Kidney capillary endothelial cell (primary cell): ENCODE measurements at regions not wholly inside any gene's neighbourhood (a gene's known extent, or its start where the extent isn't known, plus 50 kb on each side); places are given as distances from the start of the nearest gene placed in this dataset.

Experiments used
- DNase-seq: peaks from one replicate; pipeline ENCODE4 v3.0.0-alpha.2; 2018; ENCODE audit warnings: low spot score

DNA sequence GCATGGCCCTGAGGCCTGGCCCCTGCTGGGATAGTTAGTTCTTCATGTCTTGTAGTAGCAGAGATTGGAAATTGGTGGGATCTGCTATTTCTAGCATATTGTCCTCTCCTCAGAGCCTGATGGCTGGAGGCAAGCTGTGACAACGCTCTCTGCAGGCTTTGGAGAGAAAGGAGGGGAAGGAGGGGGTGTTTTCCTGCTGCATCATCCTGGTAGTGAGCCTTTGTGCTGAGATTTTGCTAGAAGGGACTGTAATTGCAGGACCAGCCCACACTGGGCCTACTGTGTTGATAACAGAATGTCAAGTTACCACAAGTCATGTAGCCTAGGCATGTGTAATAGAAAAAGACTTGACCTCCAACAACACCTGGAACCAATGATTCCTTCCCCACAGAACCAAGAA, 351.0 kb downstream of the SIPA1L2 start:
- no peak for DNase-seq

DNA sequence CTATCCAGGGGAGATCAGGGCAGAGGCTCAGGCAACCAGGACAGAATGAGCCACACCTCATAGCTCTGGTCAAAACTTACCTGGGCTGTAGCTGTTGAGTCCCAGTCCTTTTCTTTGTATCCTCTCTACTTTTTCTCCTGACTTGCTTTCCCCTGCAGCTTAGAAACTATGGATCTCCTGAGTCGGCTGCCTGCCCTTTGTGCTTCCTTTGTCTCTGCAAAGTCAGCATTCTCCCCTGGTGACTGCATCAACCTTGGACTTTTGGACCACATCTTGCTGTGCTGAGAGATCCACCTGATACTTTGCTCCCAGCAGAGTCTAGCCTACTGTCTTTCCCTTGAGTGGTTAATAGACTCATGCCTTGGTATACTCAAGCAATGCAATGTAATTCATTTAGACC, 353.3 kb downstream of the SIPA1L2 start:
- DNase-seq = no peak

DNA sequence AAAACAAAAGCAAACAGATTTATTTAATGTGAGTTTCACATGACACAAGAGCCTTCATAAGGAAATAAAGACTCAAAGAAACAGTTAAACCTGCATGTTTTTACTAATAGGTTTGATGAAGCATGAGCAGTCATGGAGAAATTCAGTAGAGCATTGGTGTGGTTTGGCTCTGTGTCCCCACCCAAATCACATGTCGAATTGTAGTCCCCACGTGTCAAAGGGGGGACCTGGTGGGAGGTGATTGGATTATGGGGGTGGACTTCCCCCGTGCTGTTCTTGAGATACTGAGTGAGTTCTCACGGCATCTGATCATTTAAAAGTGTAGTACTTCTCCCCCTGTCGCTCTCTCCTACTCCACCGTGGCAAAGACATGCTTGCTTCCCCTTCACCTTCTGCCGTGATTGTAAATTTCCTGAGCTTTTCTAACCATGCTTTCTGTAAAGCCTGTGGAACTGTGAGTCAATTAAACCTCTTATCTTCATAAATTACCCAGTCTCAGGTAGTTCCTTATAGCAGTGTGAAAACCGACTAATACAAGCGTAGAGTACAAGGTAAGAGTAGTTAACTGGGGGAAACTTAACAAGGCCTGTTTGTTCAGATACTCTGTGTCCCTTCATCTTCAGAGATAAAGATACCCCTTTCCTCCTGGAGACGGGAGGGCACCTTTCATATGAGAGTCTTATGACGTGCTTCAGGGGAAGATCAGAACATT, 354.8 kb downstream of the SIPA1L2 start:
- DNase-seq = no peak

DNA sequence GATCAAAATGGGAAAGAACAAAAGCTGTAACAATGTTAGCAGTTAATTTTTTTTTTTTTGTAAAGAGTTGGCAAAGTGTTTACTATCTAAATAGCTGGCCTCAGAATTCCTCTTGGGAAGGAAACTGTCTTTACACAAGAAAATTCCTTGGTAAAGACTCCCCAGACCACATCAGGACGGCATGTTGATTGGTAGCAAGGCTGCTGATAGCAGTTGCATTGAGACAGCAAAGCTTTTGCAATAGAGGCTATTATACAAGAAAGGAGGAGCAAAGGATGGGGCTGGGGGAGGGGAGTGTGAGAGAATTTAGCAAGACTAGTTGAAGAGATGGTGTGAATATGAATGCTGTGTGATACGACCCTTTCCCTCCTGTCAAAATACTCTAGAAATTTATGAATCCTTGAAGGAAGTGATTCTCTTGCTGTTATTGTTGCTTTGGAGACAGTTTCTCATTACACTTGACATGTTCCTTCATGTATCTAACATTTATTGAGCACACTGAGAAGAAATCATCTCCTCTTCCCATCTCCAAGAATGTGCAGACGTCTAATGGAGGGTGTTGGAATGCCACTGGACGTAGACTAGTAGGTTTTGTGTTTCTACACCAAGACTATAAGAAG, 355.6 kb downstream of the SIPA1L2 start:
- no peak for DNase-seq

DNA sequence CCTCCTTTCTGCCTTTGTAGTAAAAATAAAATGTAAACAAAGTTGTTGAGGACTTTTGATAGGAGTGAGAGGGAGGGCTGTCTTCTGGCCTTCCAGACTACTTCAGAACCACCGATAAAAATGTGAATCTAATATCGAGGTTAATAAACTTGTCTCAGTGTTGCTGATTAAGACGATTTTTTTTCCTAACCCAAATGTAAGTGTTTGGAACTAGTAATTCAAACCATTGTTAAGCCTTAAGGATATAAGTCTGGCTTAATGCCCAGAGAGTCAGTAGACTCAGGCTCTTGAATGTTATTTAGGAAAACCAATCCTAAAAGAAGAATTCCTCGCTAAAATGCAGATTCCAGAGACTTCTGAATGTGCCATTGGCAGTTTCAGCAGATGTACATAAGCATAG, 356.9 kb downstream of the SIPA1L2 start:
- no peak for DNase-seq

DNA sequence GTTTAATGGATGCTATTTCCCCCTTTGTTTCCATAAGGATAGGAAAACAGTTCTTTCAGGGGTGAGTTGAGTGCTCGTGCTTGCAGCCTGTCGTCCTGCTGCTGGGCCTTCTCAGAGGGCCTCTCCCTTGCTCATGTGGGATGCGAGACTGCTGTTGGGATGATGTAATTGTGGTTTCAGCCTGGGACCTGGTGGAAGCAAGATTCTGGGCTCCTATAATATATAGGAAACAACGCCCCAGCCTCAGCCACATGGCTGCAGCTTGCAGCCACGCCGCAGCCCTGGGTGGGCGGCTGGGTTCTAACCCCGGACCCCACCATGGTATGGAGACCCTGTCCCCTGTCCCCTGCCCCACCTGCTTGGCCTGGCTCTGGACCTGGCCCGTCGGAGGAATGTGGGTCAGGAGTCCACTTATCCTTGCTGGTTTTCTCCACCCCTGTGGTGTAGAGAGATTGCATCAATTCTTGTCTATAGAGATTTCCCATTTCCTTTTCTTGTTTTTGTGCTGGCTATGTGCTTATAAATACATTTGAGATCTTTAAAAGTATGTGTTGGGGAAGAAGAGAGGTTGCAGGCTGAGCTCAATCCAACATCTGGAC, 357.8 kb downstream of the SIPA1L2 start:
- DNase-seq = no peak

DNA sequence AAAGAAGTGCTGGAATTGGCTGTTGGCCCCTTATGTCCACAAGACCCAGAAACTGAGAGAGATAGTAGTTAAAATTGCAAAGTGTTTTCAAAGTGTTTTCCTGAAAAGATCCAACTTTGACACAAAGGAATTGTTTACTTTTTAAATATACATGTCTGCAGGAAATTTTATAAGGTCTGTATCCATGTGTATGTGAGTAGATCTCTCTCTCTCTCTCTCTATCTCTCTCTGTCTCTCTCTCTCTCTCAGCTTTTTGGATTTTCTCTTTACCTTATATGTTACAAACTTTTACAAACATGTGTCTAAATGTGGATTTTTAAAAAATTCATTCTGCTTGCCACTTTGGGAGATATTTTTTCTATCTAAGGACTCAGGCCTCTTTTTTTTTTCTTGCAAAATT, 358.6 kb downstream of the SIPA1L2 start:
- no peak for DNase-seq

DNA sequence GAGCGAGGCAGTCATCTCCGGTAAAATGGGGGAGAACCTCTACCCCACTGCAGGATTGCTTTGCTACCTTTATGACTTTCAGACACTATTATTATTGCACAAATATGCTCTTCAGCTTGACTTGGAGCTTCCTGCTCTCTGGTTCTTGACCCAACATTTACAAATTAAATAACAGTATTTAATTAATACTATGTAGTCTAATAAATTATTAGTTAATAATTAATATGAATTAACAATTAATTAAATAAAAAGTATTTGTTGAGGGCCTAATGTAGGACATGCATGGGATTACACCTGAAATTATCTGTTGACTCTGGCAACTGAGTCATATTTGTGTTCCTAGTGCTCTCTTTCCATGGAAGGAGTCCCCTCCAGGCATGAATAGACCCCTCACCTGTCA, 359.9 kb downstream of the SIPA1L2 start:
- DNase-seq = no peak

DNA sequence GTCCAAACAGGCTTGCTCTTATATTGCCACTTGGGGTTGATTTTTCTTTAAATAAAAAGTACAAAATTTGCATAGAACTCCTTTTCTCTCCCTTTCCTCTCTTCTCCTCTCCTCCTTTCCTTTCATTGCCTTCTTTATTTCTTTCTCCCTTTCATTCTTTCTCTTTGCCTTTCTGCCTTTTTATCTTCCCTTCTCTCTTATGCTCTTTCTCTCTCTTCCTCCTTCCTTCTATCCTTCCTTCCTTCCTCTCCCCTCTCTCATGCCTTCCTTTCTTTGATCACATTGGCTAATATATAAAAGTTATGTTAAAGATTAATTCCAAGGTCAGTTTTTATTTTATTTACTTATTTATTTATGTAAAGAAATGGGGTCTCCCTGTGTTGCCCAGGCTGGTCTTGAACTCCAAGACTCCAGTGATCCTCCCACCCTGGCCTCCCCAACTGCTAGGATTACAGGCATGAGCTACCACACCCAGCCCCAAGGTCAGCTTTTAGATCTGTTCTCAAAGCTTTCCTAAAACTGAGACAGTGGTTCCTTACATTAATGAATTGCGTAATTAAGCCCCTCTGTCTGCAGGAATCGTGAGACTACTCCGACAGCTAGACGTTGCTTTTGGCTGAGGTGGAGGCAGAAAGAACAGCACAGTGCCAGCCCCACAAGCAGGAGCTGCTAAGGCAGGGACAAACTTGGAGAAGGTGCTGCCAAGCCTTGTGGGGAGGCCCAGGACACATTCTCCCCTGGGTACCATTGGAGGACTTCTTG, 361.9 kb downstream of the SIPA1L2 start:
- no peak for DNase-seq

DNA sequence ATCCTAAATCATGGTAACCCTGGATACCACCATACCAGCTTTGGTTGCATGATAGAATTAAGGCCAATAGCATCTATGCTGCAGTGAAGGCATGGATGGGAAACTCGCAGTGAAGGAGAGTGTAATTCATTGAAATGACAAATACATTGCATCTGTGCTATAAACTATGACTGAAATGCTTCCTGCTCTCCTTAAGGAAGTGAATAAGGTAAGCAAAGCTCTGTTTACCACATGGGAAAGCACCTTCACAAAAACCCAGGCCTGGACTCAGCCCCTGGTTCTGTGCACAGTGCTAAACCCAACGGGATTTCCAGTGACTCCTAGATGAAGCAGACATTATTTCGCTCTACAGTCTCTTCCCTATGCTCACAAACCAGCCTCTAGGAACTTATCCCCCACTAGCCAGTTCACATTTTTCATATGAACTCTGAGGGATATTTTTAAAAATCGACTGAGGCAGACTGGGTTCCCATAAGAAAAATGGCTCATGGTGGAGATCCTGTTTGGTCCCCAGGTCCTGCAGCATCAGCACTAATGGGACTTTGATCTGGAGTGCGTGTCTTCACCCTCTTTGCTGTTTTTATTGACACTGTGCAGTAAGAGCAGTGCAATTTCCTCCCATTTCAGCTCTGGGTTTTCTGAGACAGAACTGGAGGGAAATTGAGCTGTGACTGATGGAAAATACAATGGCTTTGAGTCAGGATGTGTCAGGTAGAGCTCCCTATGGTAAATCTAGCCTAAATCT, 362.7 kb downstream of the SIPA1L2 start:
- DNase-seq = peak; percentile 6

DNA sequence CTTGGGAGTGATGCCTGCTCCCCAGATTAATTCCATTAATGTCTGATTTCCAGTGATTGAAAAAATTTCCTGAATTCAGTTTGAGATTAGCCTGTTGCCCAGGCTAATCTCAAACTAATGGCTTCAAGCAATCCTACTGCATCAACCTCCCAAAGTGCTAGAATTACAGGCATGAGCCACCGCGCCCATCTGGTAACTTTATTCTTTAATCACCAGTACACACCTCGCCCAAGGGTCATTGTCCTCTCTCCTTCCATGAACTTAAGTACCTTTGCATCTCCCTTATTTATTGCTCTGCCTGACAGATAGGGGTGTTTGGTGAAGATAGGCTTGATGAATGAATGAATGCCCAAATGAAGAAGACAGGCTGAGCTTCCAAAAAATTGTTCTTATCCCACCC, 366.5 kb downstream of the SIPA1L2 start:
- DNase-seq = no peak

DNA sequence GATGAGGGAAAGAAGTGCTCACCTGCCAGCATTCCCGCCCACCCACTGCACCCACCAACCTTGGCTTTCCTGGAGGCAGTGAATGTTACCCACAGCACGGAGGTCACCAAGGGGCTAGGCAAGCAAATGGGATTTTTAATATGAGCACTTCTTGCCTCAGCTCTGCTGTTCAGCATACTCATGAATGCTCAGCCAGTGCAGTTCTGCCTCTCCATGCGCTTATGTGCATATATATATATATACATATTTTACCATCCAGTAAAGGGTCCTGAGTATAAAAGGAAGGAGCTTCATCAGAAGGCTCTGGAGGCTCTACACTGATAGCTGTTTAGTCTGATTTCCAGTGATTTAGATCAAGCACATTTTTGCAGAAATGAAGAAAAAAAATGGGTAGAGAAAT, 366.9 kb downstream of the SIPA1L2 start:
- no peak for DNase-seq

DNA sequence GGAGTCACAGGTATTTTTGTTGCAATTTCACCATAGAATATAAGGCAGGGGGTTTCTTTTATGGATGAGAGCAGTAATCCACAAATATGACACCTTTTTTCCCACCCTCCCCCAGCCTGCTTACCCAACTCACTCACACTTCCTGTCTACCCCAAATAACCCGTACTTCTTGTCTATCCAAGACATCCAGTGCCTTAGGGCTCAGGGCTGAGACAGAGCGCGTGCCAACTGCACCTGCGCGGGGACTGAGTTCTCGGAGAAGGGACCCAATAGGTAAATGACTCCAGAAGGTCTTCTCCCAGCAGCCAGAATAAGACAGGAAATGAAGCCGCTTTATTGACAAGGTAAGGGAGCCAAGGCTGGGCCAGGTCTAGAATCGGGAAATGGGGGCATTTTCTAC, 369.1 kb downstream of the SIPA1L2 start:
- no peak for DNase-seq

DNA sequence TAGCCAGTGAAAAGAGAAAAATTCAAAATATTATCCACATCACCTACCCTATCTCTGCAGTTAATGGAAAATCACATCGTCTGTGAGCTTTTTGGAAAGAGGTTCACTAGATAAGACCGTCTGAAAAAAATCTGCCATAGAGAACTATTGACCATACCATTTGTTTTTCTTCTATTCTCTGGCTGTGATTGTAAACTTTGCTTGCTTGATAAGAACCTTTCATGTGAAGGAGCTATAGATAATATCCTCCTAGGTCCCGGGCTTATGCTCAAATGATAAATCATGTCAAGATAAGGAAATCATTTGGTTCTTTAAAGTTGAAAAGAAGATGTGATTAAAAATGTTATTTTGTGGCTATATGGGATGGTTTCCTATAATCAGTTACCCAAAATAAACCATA, 369.9 kb downstream of the SIPA1L2 start:
- no peak for DNase-seq

DNA sequence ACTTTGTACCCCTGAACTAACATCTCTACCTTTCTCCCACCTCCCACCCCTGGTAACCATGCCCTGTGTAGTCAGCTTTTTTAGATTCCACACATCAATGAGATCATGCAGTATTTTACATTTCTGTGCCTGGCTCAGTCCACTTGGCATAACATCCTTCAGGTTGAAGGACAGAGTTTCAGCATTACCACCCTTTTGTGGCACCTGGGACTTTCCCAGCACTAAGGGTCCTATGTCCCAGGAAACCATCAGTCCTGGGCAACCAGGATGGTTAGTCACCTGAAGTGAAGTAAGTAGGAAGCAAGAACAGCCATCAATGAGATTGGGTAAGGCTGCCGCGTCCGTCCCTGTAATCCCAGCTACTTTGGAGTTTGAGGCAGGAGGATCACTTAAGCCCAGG, 370.6 kb downstream of the SIPA1L2 start:
- DNase-seq = no peak

DNA sequence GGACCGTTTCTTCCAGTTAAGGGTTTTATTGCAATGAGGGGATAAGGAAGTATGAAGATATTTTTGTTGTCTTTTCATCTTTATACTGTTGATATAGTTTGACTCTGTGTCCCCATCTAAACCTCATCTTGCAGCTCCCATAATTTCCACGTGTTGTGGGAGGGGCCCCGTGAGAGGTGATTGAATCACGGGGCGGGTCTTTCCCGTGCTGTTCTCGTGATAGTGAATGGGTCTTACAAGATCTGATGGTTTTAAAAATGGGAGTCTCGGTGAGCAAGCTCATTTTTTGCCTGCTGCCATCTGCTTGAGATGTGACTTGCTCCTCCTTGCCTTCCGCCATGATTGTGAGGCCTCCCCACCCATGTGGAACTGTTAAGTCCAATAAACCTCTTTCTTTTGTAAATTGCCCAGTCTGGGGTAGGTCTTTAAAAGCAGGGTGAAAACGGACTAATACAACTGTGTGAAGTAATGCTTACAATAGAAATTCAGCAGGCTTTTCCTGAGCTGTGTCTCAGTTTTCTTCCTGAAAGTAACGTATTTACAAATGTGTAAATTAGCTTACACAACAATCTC, 377.3 kb downstream of the SIPA1L2 start:
- DNase-seq = no peak

DNA sequence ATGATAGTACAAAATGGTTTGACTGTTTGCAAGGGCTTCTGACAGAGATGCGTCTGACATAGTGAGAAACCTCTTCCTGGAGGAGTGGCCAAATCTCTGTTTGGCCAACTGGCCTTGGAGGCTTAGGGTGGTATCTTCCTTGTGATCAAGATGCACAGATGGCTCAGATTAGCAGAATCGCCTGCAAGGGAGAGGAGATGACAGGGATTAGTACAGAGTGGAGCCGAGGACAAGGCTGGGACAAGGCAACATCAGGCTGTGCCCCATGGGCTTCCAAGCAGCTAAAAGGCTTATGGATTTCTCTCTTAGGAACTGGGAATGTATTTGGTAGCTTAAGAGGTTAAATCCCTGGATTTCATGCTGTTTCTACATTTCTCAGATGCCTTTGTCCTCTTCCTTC, 379.1 kb downstream of the SIPA1L2 start:
- DNase-seq = no peak

DNA sequence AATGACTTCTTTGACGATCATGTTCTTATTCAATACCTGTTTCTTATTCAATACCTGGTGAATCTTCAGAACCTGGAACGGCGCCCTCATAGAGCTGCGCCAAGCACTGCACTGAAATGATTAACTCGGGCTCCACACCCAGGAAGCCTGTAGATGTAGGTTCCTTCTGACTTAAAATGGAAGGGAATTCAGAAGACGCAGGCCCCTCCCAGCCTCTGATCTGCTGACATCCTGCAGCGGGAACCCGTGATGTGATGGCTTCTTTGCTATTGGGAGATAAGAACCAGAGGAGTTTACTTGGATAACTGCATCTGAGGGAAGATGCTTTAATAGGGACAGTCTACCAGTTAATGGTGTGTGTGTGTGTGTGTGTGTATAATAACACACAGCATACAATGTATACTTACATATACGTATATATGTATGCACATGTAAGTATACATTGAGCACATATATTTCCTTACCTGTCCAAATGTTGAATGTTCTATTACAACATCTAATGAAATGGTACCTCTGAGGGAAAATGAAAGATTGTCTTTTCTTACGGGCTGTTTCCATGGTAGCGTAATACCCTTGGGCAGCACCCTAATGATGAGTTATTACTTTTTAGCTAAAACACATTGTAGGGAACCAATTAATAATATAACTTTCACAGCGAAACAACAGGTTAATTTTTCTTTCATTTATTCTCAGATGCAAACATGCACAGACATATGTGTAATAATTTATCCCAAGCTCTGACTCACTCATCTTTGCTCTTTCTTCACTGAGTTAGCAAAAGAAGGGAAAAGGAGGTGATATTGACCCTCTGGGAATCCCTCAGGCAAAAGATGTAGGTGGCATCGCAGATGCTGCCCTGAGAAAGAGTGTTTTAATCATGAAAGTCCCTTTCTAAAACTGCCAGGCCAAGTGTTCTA, 379.8 kb downstream of the SIPA1L2 start:
- DNase-seq = no peak

DNA sequence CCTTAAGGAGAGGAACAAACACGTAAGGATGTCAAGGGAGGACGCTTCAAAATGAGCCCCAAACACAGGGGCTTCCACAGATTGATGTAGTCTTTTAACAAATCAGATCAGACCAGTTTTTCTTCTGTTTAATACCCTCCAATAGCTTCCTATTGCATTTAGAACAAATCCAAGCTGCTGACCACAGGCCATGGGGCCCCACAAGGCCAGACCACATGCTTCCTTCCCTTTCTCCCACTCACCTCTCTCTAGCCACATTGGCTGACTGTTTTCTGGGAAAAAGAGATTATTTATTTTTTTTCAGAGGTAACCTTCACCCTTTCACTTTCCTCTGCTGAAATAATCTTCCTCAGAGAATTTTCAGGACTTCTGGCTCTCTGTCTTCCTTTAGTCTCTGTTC, 380.6 kb downstream of the SIPA1L2 start:
- DNase-seq = no peak

DNA sequence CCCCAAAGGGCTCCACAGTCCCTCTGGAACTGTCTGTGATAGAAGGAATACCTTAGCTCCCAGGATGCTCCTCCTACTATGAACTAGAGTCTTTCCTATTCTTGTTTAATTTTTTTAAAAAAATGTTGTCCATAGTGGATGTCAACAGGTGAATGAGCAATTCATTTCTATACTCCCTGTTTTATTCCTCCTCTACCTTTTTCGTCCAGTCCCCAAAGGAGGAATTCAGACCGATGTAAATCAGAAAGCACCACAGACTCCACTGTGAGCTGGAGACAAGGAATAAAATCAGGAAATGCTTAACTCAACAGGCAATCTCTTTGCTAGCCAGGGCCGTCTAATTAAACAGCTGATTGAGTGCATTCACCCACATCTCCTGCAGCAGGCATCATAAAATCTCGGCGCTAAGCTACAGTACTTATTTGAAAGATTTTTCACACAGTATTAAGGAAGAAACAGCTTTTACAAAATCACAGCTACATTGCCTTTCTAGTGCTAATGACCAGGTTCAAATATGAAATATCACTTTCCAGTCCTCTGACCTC, 381.6 kb downstream of the SIPA1L2 start:
- DNase-seq = no peak

DNA sequence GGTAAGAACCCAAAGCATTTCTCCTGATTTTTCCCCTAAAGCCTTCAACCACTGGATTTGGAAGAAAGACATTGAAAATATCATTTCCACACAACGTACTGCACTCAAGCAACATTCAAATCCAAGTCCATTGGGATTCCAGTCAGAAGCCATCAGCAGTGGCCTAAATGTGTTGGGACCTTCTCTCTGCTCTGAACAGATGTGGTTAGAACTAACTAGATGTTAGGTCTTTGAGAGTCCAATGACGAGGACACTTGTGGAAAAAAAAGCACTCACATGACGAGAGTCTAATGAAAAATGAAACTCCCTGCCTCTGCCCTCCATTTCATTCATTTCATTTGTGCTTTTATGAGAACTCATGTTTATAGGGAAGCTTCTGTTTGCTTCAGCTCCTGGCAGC, 382.3 kb downstream of the SIPA1L2 start:
- DNase-seq = no peak
